Upper lobe of left lung (tissue), 4 donors: ENCODE measurements at regions not wholly inside any gene's neighbourhood (a gene's known extent, or its start where the extent isn't known, plus 50 kb on each side); places are given as distances from the start of the nearest gene placed in this dataset.

Experiments used
- EP300 ChIP-seq, 4 donors: sonication (generic); formaldehyde crosslinking; IDR thresholded peaks; one replicate each; pipeline ENCODE4 v1.5.1; 2017; ENCODE audit warnings: antibody characterized with exemption in 4 of 4, control low read depth in 2 of 4
- POLR2A ChIP-seq, 4 donors: fragments of 450-650 bp; IDR thresholded peaks; one replicate each; pipeline ENCODE4 v1.5.1; 2016 to 2017; ENCODE audit warnings: antibody characterized with exemption in 4 of 4, mild to moderate bottlenecking in 2 of 4
- POLR2AphosphoS5 ChIP-seq, 2 donors: sonication (generic); formaldehyde crosslinking; IDR thresholded peaks; one replicate each; pipeline ENCODE4 v1.5.1; 2017; ENCODE audit warnings: antibody characterized with exemption in 2 of 2
- TF ChIP-seq, protein P1 (sequence below), 6 experiments: fragments of 450-650 bp in 4 of 6; fragments of 200-600 bp in 2 of 6; sonication (generic) in 2 of 6; IDR thresholded peaks; one replicate each; pipeline ENCODE4 v1.5.1; 2016 to 2019; ENCODE audit warnings: antibody characterized with exemption in 6 of 6

DNA sequence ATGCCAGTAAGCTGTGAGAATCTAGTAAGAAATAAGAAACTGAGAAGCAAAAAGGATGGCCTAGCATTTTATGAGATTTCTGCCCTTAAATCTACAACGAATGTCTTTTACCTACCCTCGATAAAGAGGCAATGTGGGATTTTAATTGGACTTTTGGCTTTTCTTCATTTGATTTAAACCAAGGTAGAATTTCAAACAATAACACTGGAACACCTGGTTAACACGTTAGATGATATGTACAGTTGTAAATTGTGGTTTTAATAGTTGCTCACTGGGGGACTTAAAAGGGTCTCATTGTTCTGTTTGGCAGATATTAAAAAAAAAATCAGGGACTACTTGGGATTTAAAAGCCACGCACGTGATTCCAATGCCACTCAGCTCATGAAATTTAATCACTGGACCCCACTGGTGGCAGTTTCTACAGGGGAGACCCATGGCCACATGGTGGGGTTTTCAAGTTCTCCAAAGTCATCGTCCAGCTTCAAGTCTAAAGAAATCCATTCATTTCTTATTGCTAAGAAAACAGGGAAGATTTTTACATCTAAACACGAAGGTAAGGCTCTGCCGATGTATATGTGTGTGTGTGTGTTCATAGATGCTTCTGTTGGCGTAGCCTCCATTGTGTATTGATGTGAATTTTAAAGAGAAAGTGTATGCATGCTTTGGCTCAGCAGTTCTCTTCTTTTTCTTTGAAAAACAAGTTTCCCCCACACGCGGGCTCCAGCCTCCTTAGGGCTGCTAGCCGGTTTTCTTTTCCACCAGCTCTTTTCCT is 588.6 kb upstream of the MKI67 start:
- TF ChIP-seq POLR2A (IDR thresholded peaks at IDR 0.05) (no peak), POLR2AphosphoS5 (IDR thresholded peaks at IDR 0.05) (no peak), EP300 (IDR thresholded peaks at IDR 0.05) (no peak)
- TF ChIP-seq, protein P1, sequence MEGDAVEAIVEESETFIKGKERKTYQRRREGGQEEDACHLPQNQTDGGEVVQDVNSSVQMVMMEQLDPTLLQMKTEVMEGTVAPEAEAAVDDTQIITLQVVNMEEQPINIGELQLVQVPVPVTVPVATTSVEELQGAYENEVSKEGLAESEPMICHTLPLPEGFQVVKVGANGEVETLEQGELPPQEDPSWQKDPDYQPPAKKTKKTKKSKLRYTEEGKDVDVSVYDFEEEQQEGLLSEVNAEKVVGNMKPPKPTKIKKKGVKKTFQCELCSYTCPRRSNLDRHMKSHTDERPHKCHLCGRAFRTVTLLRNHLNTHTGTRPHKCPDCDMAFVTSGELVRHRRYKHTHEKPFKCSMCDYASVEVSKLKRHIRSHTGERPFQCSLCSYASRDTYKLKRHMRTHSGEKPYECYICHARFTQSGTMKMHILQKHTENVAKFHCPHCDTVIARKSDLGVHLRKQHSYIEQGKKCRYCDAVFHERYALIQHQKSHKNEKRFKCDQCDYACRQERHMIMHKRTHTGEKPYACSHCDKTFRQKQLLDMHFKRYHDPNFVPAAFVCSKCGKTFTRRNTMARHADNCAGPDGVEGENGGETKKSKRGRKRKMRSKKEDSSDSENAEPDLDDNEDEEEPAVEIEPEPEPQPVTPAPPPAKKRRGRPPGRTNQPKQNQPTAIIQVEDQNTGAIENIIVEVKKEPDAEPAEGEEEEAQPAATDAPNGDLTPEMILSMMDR (IDR thresholded peaks at IDR 0.05), result no peak
